Colon (tissue), 2 donors: ENCODE measurements at regions not wholly inside any gene's neighbourhood (a gene's known extent, or its start where the extent isn't known, plus 50 kb on each side); places are given as distances from the start of the nearest gene placed in this dataset.

Source experiments
- FAIRE-seq: peaks from 2 replicates; lab custom pipeline; 2012; peaks lifted over from hg19 to GRCh38; lab: Jason Lieb, UNC
- donor health status: control.
- donor health status: control.

- FAIRE-seq: no peak
Measured at GRCh38 chr20:60213126-60213893, 255.1 kb downstream of the CDH26 start.

GRCh38 chr20:60214901-60215815 lies 256.9 kb downstream of the CDH26 start:
- no peak for FAIRE-seq

GRCh38 chr20:60215816-60216730 lies 257.9 kb downstream of the CDH26 start:
- no peak for FAIRE-seq

- FAIRE-seq: no peak
Measured at GRCh38 chr20:60219231-60219630, 261.0 kb downstream of the CDH26 start.

- FAIRE-seq: no peak
Measured at GRCh38 chr20:60219984-60220562, 261.9 kb downstream of the CDH26 start.

GRCh38 chr20:60220706-60221105 lies 262.5 kb downstream of the CDH26 start:
- no peak for FAIRE-seq

- no peak for FAIRE-seq
Measured at GRCh38 chr20:60221593-60221992, 263.4 kb downstream of the CDH26 start.

GRCh38 chr20:60222497-60222896 lies 264.3 kb downstream of the CDH26 start:
- FAIRE-seq: no peak

- FAIRE-seq: no peak
Measured at GRCh38 chr20:60223174-60223573, 265.0 kb downstream of the CDH26 start.

- FAIRE-seq: no peak
Measured at GRCh38 chr20:60224914-60225313, 266.7 kb downstream of the CDH26 start.

- no peak for FAIRE-seq
Measured at GRCh38 chr20:60228255-60228654, 270.0 kb downstream of the CDH26 start.

GRCh38 chr20:60232380-60232779 lies 274.2 kb downstream of the CDH26 start:
- FAIRE-seq: no peak

GRCh38 chr20:60233018-60233630 lies 274.9 kb downstream of the CDH26 start:
- no peak for FAIRE-seq

- FAIRE-seq: no peak
Measured at GRCh38 chr20:60236613-60237012, 278.4 kb downstream of the CDH26 start.

- no peak for FAIRE-seq
Measured at GRCh38 chr20:60237981-60238380, 279.8 kb downstream of the CDH26 start.

- FAIRE-seq: no peak
Measured at GRCh38 chr20:60238992-60239660, 280.9 kb downstream of the CDH26 start.

- FAIRE-seq: no peak
Measured at GRCh38 chr20:60239956-60240355, 281.7 kb downstream of the CDH26 start.

- FAIRE-seq: no peak
Measured at GRCh38 chr20:60240415-60240814, 282.2 kb downstream of the CDH26 start.

- FAIRE-seq: no peak
Measured at GRCh38 chr20:60240986-60241385, 282.8 kb downstream of the CDH26 start.

- no peak for FAIRE-seq
Measured at GRCh38 chr20:60242836-60243505, 284.7 kb downstream of the CDH26 start.
